AG10803 (cell line): ENCODE measurements at regions not wholly inside any gene's neighbourhood (a gene's known extent, or its start where the extent isn't known, plus 50 kb on each side); places are given as distances from the start of the nearest gene placed in this dataset.
"Not testable (repeated sequence)": the region's sequence is repeated elsewhere in the genome, so short reads cannot be mapped to it uniquely, and the experiment has no call there.

ENCODE experiments used
- DNase-seq: peaks from one replicate; pipeline ENCODE4 v3.0.0; 2010; ENCODE audit warnings: low read depth
- H3K4me3 ChIP-seq: 2 replicates; pipeline ENCODE4 v1.5.1; 2011; ENCODE audit warnings: mild to moderate bottlenecking, low read length, control low read depth
- CTCF ChIP-seq: conservative IDR thresholded peaks from 2 replicates; pipeline ENCODE4 v1.5.1; 2011; ENCODE audit warnings: mild to moderate bottlenecking, low read length, control low read depth, inconsistent platforms

DNA sequence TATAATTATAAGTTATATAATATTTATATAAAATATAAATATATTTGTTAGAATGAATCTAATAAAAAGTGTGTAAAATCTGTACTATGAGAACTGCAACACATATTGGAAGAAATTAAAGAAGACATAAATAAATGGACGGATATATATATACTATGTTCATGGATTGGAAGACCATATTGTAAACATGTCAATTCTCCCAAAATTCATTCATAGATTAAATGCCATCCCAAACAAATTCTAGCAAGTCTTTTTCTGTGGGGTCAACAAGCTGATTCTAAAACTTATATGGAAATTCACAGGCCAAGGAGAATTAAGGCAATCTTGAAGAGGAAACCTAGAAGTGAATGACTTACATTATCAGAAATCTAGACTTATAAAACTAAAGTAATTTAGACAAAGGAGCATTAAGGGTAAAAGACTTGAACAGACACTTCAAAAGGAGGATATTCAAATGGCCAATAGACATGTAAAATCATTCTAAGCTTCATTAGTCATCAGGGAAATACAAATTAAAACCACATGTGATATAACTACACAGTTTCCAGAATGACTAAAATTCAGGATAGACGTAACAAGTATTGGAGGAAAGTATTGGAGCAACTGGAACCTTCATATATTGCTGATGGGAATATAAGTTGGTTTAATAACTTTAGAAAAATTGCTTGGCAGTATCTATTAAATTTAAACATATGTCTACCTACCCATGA is 225.9 kb downstream of the EMX2 start:
- DNase-seq, result peak; percentile 27
- no peak for TF ChIP-seq CTCF
- no peak overlapping the region for H3K4me3 ChIP-seq

GRCh38 chr10:117775526-117775925 is 233.0 kb downstream of the EMX2 start:
- no peak for DNase-seq
- no peak overlapping the region for H3K4me3 ChIP-seq
- TF ChIP-seq CTCF, result no peak

- H3K4me3 ChIP-seq, DNase-seq: not testable (repeated sequence)
These were observed 234.7 kb downstream of the EMX2 start for GRCh38 chr10:117777222-117777621.

DNA sequence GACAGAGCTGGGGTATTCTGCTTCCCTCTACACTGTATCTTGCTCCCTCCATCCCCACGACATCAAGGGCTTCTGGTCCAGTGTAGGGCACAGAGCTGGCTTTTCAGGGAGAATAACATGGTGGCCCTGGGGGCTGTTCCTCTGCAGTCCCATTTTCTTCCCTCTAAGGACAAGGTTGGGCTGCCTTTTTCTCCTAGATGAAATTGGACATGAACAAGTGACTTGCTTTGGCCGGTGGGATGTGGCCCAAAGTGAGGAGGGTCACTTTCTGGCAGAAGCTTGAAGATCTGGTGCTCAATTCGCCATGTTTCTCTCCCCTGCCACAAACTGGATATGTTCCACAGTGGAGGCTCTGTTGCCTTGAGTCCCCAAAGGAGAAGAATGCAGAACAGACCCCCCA is 235.7 kb downstream of the EMX2 start:
- TF ChIP-seq CTCF, result no peak
- no peak for DNase-seq

GRCh38 chr10:117780411-117780810 is 237.9 kb downstream of the EMX2 start:
- no peak overlapping the region for H3K4me3 ChIP-seq
- no peak for TF ChIP-seq CTCF
- DNase-seq, result no peak

More for the DNA sequence above, 235.7 kb downstream of the EMX2 start:
- no peak overlapping the region for H3K4me3 ChIP-seq

DNA sequence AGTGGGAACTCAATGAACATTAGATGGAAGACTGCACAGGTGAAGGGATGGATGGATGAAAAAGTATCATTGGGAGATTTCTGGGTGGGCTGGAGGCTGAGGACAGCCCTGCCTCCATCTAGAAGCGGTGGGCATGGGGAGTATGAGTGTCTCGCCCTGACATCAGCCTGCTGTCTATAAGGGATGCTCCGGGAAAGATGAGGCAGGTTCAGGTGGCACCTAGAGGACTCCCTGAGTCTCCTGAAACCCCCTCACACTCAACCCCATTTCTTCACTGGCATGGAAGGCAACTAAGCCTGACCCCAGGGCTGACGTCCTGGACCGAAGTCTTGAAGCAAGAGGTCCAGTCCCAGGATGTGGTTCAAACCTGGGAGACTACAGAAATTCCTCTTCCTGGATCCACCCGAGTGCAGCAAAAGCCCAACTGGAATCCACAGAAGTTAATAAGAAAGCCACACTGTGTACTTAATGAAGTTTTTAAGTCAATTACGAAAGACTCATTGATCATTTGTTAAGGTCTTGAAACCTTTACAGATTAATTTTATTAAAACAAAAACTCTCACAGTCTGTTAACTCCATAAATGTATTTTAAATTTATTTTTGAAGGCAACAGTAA is 238.8 kb downstream of the EMX2 start:
- no peak overlapping the region for H3K4me3 ChIP-seq
- DNase-seq, result no peak
- TF ChIP-seq CTCF, result no peak

GRCh38 chr10:117782276-117782675 is 239.7 kb downstream of the EMX2 start:
- TF ChIP-seq CTCF, result no peak
- no peak overlapping the region for H3K4me3 ChIP-seq
- no peak for DNase-seq
